Nephron progenitor cell (in vitro differentiated cells): ENCODE measurements at regions not wholly inside any gene's neighbourhood (a gene's known extent, or its start where the extent isn't known, plus 50 kb on each side); places are given as distances from the start of the nearest gene placed in this dataset.

ENCODE experiments used
- DNase-seq: peaks from one replicate; pipeline ENCODE4 v3.0.0; 2021
- H3K27ac Mint-ChIP-seq: 2 replicates; pipeline ENCODE4 v1.8.0; 2021; ENCODE audit warnings: mild to moderate bottlenecking, moderate library complexity, mixed read lengths
- H3K27me3 Mint-ChIP-seq: 2 replicates; pipeline ENCODE4 v1.8.0; 2021; ENCODE audit warnings: mild to moderate bottlenecking, low read depth, mixed read lengths; ENCODE audit not compliant: poor library complexity
- H3K36me3 Mint-ChIP-seq: 2 replicates; pipeline ENCODE4 v1.8.0; 2021; ENCODE audit warnings: low read depth, mixed read lengths
- H3K4me1 Mint-ChIP-seq: 2 replicates; pipeline ENCODE4 v1.8.0; 2021; ENCODE audit warnings: mixed read lengths
- H3K4me3 Mint-ChIP-seq: 2 replicates; pipeline ENCODE4 v1.8.0; 2021; ENCODE audit warnings: mild to moderate bottlenecking, moderate library complexity, mixed read lengths
- H3K9me3 Mint-ChIP-seq: 2 replicates; pipeline ENCODE4 v1.8.0; 2021; ENCODE audit warnings: mild to moderate bottlenecking, moderate library complexity, mixed read lengths
- CTCF ChIP-seq: fragments of 200-600 bp; sonication (generic); IDR thresholded peaks from 2 replicates; pipeline ENCODE4 v1.5.0; 2021; ENCODE audit warnings: antibody characterized with exemption

DNA sequence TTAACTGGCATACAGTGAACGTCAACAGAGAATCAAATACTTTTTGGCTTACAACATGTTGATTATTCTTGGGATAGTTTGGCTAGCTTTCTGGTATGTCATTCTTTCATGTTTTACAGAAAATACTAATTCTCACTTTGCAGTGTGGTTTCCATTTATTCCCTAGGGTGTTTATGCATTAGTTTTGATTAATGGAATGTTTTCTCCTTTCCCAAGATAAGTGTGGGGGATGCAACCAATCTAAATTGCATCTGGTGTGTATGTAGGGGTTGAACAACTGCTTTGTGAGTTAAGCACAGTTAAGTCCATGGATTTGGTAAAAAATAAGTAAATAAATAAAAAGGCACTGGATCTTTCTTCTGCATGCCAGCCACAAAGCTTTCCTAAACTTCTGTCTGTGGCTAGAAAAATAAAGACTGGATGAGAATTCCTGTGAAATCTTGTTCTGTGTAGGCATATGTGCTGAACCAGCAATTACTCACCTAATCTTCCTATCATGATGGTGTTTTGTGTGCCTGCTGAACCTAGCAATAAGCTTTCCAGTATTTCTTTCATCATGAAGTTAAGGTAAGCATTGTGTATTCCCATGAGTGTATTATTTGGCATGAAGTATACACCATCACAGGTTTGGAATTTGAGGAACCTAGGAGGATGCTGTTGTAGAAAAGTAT, 50.6 kb upstream of the TENM3 start:
- Mint-ChIP-seq H3K4me3 (no peak overlapping the region), H3K4me1 (peaks cover 60% of the 10 kb centered on the region), H3K27me3 (no peaks in the 10 kb centered on the region), H3K36me3 (no peaks in the 10 kb centered on the region), H3K27ac (no peak overlapping the region), H3K9me3 (no peaks in the 10 kb centered on the region)
- TF ChIP-seq CTCF: no peak
- no peak for DNase-seq

DNA sequence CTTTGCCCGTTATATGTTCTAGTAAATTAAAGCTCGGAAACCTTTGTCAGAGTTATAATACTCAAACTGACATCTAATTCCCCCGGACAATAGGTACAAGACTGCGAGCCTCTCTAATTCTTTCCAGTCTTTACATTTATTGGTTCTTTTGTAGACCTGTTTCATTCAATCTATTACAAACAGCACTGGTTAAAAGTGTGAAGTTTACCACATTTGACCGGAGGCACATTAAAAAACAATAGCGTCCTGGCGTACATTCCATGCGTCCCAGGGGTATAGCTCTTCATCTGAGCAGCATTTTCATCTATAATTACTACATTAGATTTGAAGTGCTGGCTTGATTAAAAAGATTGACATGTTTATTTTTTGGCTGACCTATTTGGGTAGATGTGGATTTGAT, 49.9 kb upstream of the TENM3 start:
- H3K27ac Mint-ChIP-seq: no peak overlapping the region
- H3K36me3 Mint-ChIP-seq: peaks cover 3% of the 10 kb centered on the region
- no peak for TF ChIP-seq CTCF
- peaks cover 59% of the 10 kb centered on the region for H3K4me1 Mint-ChIP-seq
- no peak for DNase-seq
- H3K4me3 Mint-ChIP-seq: no peak overlapping the region
- H3K27me3 Mint-ChIP-seq: no peaks in the 10 kb centered on the region
- H3K9me3 Mint-ChIP-seq: peaks cover 2% of the 10 kb centered on the region
